GM06990 (cell line): ENCODE measurements at regions not wholly inside any gene's neighbourhood (a gene's known extent, or its start where the extent isn't known, plus 50 kb on each side); places are given as distances from the start of the nearest gene placed in this dataset.

ENCODE experiments used
- DNase-seq: peaks from one replicate; pipeline ENCODE4 v3.0.0-alpha.2; 2011; ENCODE audit not compliant: insufficient read length; ENCODE audit errors: extremely low read depth
- H3K27me3 ChIP-seq: replicated peaks from 2 replicates; pipeline ENCODE4 v1.6.0; 2011; ENCODE audit warnings: low read length; ENCODE audit not compliant: control insufficient read depth, insufficient read depth
- H3K36me3 ChIP-seq: 2 replicates; pipeline ENCODE4 v1.5.1; 2011; ENCODE audit warnings: low read length; ENCODE audit not compliant: control insufficient read depth, insufficient read depth
- H3K4me3 ChIP-seq: replicated peaks from 2 replicates; pipeline ENCODE4 v1.5.1; 2011; ENCODE audit warnings: low read depth, mild to moderate bottlenecking, control low read depth, low read length
- TF ChIP-seq, protein P1 (sequence below): IDR thresholded peaks from 2 replicates; pipeline ENCODE4 v1.5.1; 2011; ENCODE audit warnings: low read length, control low read depth, mild to moderate bottlenecking, inconsistent platforms; ENCODE audit not compliant: insufficient read depth, poor library complexity, severe bottlenecking

DNA sequence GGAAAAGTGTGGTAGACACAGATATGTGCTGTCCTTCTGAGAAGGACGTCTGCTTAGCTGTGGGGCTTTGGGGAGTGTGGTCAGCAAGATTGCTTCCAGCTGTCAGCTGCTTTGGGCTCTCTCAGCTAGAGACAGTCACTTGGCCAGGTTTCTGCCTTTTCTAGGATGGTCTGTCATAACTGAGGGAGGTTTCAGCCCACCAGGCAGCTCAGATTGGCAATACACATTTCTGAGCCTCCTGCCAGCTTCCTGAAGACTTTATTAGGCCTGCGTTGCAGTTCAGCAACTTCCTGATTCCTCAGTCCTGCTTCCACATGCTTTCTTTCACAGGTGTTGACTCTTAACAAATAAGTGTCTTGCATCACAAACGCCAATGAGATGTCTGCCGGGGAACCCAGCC lies 286.5 kb downstream of the SQOR start:
- TF ChIP-seq, protein P1, sequence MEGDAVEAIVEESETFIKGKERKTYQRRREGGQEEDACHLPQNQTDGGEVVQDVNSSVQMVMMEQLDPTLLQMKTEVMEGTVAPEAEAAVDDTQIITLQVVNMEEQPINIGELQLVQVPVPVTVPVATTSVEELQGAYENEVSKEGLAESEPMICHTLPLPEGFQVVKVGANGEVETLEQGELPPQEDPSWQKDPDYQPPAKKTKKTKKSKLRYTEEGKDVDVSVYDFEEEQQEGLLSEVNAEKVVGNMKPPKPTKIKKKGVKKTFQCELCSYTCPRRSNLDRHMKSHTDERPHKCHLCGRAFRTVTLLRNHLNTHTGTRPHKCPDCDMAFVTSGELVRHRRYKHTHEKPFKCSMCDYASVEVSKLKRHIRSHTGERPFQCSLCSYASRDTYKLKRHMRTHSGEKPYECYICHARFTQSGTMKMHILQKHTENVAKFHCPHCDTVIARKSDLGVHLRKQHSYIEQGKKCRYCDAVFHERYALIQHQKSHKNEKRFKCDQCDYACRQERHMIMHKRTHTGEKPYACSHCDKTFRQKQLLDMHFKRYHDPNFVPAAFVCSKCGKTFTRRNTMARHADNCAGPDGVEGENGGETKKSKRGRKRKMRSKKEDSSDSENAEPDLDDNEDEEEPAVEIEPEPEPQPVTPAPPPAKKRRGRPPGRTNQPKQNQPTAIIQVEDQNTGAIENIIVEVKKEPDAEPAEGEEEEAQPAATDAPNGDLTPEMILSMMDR = no peak
- Histone ChIP-seq H3K27me3 (no peaks in the 10 kb centered on the region), H3K4me3 (no peak overlapping the region), H3K36me3 (no peaks in the 10 kb centered on the region)
- no peak for DNase-seq

DNA sequence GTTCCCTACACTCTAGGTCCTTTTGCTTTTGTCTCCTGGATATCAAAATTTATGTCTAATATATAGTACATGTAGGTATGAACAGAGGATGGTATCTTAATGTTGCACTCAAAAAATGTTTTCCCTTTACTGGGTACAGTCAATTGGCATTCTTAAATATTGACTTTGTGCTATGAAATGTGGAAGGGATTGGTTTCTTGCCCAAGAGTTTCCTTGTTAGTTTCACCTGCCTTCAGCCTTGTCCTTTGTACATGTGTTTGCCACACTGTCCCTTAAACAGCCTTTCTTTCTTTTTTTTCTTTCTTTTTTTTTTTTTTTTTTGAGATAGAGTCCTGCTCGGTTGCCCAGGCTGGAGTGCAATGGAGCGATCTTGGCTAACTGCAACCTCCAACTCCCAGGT lies 287.1 kb downstream of the SQOR start:
- no peak for DNase-seq
- Histone ChIP-seq H3K27me3 (no peaks in the 10 kb centered on the region), H3K36me3 (no peaks in the 10 kb centered on the region), H3K4me3 (no peak overlapping the region)
- TF ChIP-seq, protein P1 = no peak

DNA sequence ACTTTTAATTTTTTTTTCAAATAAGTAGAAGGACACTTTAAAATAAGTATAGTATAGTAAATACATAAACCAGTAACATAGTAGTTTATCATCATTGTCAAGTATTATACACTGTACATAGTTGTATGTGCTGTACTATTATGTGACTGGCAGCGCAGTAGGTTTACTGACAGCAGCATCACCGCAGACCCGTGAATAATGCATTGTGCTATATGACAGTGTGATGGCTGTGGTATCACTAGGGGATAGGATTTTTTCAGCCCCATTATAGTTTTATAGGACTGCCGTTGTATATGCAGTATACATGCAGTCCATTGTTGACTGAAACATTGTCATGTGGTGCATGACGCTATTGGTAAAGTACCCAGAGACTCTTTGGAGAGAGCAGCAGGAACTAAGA lies 306.5 kb downstream of the SQOR start:
- DNase-seq = no peak
- no peaks in the 10 kb centered on the region for H3K36me3 ChIP-seq
- H3K27me3 ChIP-seq = no peaks in the 10 kb centered on the region
- no peak overlapping the region for H3K4me3 ChIP-seq
- TF ChIP-seq, protein P1 = no peak

DNA sequence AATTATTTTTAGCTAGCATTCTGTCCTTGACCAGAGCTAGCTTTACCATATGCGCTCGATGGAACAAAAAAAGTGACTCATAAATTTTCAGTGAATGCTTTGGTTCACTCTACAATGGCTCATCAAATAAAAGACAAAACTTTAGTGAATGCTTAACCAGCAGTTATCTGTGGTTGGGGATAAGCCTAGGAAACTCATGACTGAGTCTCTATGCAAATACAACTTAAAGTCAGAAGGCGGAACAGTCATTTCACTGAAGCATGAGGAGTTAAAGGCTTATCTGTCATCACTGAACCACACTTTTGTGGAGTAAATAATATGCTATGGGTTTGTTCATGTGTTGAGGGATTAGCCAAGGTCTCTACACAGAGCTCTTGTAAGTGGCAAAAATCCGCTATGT lies 308.4 kb downstream of the SQOR start:
- Histone ChIP-seq H3K27me3 (no peaks in the 10 kb centered on the region), H3K4me3 (no peak overlapping the region), H3K36me3 (no peaks in the 10 kb centered on the region)
- TF ChIP-seq, protein P1 = no peak
- no peak for DNase-seq

- no peak for DNase-seq
- H3K36me3 ChIP-seq = no peaks in the 10 kb centered on the region
- H3K4me3 ChIP-seq = no peak overlapping the region
- TF ChIP-seq, protein P1 = no peak
- no peaks in the 10 kb centered on the region for H3K27me3 ChIP-seq
These were observed 311.3 kb downstream of the SQOR start for GRCh38 chr15:45946111-45946510.

- H3K4me3 ChIP-seq = no peak overlapping the region
- H3K36me3 ChIP-seq = no peaks in the 10 kb centered on the region
- no peak for DNase-seq
- no peaks in the 10 kb centered on the region for H3K27me3 ChIP-seq
- TF ChIP-seq, protein P1 = no peak
These were observed 313.4 kb downstream of the SQOR start for GRCh38 chr15:45948181-45948621.
